H1 (cell line): ENCODE measurements at regions not wholly inside any gene's neighbourhood (a gene's known extent, or its start where the extent isn't known, plus 50 kb on each side); places are given as distances from the start of the nearest gene placed in this dataset.

Experiments used
- CHD1 ChIP-seq: IDR thresholded peaks from 2 replicates; pipeline ENCODE4 v1.6.1; 2012; ENCODE audit warnings: low read depth, low read length, improper control_type of control experiment
- CTBP2 ChIP-seq: IDR thresholded peaks from 2 replicates; pipeline ENCODE4 v1.7.0; 2011; ENCODE audit warnings: borderline replicate concordance, mild to moderate bottlenecking, moderate library complexity, mixed read lengths, low read length; ENCODE audit not compliant: insufficient read depth, insufficient read length
- EP300 ChIP-seq, 2 experiments: IDR thresholded peaks; 1 replicate in 1 of 2; 2 replicates in 1 of 2; pipeline ENCODE4 v1.6.1; 2011 to 2012; ENCODE audit warnings: low read depth in 2 of 2, low read length in 2 of 2, mild to moderate bottlenecking in 2 of 2, borderline replicate concordance in 1 of 2, inconsistent platforms in 1 of 2, moderate library complexity in 1 of 2

DNA sequence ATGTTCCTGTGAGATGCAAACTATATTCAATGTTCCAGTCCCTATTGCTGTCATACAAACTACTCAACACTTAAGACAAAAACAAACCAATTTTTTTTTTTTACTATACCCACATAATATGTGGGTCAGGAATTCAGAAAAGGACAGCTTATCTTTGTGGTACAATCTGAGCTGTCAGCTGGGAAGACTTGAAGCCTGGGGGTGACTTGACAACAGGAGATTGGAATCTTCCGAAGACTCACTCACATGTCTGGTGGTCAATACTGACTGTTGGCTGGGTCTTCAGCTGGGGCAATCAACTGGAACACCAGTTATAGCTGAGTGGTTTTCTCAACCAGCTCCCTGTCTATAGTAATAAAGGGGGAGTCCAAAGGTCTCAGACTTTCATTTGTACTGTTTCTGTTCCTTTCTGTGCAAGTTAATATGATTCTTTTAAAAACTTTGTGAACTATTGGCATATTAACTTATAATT lies 81.7 kb upstream of the ATP1B1 start (continued):
- TF ChIP-seq CTBP2 (no peak), EP300 (IDR thresholded peaks at IDR 0.05; ENCODE audit: borderline replicate concordance in 1 of 2, low read depth in 2 of 2, low read length in 2 of 2) (no peak), CHD1 (no peak)
- TF ChIP-seq, all 59 proteins: peak for 0
